Ovary (tissue), 3 donors: ENCODE measurements at regions not wholly inside any gene's neighbourhood (a gene's known extent, or its start where the extent isn't known, plus 50 kb on each side); places are given as distances from the start of the nearest gene placed in this dataset.

ENCODE experiments used
- POLR2A ChIP-seq: fragments of 450-650 bp; IDR thresholded peaks from one replicate; pipeline ENCODE4 v1.6.1; 2017; ENCODE audit warnings: antibody characterized with exemption, mild to moderate bottlenecking, moderate library complexity
- TF ChIP-seq, protein P1 (sequence below), 3 donors: fragments of 450-650 bp in 2 of 3; fragments of 200-600 bp in 1 of 3; IDR thresholded peaks; one replicate each; pipeline versions ENCODE4 v1.5.1 to v1.8.0; 2016 to 2022; ENCODE audit warnings: antibody characterized with exemption in 3 of 3, mild to moderate bottlenecking in 1 of 3
- donor health status: DM: no; HTN: no; CAD: no.

DNA sequence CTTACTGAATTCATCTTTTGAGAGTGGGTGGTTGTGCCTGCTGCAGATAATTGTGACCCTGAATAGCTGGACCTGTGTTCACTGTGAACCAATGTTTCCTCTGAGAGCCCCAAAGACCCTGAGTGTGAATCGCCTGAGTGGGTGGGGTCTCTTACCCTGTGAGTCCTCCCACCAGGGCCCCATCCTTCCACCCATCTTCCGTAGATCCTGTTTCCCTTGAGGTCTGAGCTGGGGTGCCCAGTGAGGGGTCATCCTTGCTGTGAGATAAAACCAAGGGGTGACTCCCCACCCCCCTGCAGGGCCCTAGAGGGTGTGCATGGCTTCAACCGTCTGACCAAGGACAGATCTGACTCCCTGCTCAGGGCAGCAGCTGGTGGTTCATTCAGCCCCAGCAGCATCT is 78.0 kb upstream of the ZNF479 start:
- TF ChIP-seq, protein P1, sequence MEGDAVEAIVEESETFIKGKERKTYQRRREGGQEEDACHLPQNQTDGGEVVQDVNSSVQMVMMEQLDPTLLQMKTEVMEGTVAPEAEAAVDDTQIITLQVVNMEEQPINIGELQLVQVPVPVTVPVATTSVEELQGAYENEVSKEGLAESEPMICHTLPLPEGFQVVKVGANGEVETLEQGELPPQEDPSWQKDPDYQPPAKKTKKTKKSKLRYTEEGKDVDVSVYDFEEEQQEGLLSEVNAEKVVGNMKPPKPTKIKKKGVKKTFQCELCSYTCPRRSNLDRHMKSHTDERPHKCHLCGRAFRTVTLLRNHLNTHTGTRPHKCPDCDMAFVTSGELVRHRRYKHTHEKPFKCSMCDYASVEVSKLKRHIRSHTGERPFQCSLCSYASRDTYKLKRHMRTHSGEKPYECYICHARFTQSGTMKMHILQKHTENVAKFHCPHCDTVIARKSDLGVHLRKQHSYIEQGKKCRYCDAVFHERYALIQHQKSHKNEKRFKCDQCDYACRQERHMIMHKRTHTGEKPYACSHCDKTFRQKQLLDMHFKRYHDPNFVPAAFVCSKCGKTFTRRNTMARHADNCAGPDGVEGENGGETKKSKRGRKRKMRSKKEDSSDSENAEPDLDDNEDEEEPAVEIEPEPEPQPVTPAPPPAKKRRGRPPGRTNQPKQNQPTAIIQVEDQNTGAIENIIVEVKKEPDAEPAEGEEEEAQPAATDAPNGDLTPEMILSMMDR (IDR thresholded peaks at IDR 0.05) = no peak
- TF ChIP-seq POLR2A = no peak
